ENCODE measurements at regions not wholly inside any gene's neighbourhood (a gene's known extent, or its start where the extent isn't known, plus 50 kb on each side); places are given as distances from the start of the nearest gene placed in this dataset.
"Not testable (repeated sequence)": the region's sequence is repeated elsewhere in the genome, so short reads cannot be mapped to it uniquely, and the experiment has no call there.

DNA sequence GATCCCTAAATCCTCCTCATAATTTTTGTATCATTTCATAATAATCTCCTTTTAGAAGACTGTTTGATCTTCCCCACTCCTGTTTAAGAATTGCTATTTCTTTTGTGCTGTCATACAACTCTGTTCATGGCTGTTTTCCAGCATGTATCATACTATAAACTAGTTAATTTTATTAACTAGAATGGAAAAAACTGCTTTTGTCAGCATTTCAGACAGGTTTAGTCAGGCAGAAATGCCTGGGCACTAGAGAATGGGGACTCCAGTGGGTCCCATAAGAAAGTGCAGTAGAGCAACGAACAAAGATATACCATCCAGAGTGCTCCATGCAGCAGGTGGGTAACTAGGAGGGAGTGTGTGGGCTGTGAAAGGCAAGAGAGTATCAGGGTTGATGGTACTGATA is 523.9 kb downstream of the PLOD2 start:
- DNase-seq, result no peak

DNA sequence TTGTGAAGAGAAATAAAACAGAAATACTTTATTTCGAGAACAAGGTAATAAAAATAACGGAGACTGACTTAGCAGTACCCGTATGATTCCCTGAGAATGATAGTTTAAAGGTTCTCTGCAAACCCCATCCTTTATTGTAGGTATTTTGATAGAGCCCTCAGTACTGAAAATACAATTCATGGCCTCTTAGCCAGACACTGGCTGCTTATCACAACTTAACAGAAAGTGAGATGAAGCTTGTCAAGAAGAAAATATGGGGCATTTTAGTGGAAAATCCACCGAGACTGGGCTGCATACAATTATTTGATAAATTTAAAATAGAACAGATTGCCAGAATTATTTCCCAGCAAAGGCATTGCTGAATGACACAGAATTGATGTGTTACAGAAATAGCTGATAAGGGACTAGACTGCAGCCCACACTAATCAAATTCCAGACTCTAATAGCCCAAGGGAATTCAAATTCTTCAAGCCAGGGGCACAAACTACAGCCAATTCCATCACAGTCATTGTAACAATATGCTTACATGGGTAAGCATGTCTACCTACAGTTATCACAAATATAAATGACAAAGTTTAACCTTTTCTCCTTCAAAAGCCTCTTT is 521.9 kb downstream of the PLOD2 start:
- DNase-seq, result no peak

DNA sequence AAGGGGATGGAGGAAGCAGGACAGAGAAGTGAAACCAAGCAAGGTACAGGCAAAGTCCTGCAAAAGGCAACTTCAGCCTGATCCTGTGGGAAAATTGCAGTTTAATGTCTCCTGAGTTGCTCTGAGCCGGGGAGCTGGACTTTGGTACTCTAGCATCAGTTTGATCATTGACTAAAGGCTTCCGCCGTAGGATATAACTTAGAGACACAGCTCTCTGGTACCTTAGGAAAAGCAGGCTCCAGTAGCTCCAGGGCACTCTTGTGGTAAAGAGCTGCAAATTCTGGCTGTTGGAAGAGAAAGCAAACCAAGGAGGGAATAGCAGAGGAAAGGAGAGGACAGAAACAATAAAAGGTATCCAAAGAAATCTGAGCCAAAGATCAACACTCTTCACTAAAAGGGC is 521.1 kb downstream of the PLOD2 start:
- no peak for DNase-seq

DNA sequence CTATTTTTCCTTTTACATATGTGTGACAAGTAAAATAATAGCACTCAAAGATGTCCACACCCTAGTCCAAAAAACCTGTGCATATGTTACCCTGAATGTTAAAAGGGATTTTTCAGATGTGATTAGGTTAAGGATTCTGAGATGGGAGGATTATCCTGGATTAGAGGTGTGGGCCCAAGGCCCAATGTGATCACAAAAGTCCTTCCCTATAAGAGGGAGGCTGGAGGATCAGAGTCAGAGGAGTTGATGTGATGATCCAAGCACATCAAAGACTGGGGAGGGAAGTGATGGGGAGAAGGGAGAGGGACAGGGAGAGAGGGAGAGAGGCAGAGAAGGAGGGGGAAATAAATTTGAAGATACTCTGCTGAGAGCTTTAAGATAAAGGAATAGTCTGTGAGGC is 512.6 kb downstream of the PLOD2 start:
- DNase-seq, result no peak

DNA sequence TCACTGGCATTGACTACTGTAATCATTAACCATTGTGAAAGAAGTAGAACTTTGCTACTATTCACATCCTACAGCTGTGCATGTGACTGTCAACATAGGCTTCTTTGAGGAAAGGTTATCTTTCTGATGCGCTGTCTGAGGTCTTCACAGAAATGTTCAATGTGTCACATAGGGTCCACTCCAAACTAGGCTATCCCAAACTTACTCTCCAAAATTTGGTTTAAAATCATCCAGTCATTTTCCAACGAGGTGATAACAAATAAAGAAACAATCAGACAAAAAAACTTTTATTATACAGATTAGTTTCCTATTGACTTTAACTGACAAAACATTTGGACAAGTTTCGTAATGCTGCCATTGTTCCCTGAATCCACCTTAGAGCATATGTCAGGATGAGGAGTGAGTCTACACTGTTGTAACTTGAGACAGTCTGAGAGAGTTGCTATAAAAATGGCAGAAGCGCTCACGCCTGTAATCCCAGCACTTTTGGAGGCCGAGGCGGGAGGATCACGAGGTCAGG is 511.6 kb downstream of the PLOD2 start:
- DNase-seq, result no peak

DNA sequence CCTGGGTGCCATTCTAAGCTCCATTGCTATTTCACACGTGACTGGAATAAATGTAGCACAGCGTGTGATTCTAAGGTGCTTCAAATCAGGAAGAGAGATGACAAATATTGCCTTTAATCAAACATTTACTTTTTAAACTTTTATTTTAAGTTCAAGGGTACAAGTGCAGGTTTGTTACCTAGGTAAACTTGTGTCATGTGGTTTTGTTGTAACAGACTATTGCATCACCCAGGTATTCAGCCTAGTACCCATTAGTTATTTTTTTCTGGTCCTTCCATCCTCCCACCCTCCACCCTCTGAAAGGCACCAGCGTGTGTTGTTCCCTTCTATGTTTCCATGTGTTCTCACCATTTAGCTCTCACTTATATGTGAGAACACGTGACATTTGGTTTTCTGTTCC is 510.8 kb downstream of the PLOD2 start:
- DNase-seq, result no peak

DNA sequence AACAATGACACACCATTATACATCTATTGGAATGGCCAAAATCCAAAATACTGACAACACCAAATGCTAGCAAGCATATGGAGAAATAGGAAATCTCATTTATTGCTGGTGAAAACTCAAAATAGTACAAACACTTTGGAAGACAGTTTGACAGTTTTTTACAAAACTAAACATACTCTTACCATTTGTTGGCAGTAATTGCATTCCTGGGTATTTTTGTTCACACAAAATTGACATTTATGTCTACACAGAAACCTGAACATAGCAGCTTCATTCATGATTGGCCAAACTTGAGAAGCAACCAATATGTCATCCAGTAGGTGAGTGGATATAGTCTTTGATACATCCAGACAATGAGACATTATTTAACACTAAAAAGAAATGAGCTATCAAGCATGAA is 489.9 kb downstream of the PLOD2 start:
- no peak for DNase-seq

DNA sequence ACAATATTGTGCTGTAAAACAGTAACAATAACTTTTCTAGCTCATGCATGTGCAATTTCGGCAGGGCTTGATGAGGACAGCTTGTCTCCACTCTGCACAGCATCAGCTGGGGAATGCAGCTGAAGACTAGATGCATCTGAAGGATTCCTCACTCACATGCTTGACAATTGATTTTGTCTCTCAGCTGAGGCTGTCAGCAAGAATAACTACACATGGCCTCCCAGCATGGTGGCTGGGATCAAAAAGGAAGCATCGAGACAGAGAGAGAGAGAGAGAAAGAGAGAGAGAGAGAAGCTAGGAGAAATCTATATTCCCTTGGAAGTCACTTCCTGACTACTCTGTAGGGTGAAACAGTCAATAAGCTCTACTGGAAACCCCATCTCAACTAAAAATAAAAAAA is 487.1 kb downstream of the PLOD2 start:
- no peak for DNase-seq

DNA sequence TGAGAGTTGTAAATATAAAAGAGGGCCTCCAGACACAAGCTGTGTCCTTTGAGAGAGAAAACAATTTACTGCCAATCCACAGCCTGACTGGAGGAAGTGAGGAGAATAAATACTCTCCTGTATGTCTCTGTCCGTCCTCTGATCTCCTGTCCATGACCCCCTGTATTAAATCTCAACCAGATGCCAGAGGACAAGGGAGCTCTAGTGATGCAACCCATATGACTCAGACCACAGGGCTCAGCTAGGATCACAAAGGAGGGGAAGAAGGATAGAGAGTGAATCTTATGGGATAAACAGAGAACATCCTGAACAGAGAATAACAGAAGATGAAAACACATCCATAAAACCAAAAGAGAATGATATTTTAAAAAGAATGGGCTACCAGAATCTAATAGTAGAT is 482.6 kb downstream of the PLOD2 start:
- peak; percentile 22 for DNase-seq

DNA sequence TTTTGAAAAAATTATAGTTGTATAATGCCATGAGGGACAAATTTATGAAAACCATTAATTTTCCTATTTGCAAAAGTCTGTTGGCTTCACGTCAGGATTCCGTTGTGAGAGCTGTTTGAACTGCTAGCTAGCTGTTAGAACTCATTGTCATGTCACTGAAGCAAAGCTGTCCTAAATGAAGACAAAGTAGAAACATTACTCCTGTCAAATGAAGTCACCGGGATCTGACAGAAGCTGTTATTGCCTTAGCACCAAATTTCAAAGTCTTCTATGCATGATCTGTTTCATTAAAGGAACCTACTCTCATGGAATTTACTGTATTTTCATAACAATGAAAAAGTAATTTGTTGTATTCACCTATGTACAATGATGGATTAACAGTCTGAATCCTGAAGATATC is 479.8 kb downstream of the PLOD2 start:
- DNase-seq, result no peak

DNA sequence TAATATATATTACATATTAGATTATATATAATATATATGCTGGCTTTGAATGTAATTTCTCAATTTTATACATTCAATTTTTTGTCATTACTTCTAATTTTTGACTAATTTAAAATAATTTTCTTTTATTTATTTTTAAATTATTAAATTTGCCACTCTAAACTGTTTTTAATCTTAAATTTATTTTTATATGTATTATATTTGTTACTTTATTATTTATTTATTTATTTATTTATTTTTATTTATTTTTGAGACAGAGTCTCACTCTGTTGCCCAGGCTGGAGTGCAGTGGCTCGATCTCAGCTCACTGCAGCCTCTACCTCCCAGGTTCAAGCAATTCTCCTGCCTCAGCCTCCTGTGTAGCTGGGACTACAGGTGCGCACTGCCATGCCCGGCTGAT is 473.0 kb downstream of the PLOD2 start:
- not testable (repeated sequence) for DNase-seq

DNA sequence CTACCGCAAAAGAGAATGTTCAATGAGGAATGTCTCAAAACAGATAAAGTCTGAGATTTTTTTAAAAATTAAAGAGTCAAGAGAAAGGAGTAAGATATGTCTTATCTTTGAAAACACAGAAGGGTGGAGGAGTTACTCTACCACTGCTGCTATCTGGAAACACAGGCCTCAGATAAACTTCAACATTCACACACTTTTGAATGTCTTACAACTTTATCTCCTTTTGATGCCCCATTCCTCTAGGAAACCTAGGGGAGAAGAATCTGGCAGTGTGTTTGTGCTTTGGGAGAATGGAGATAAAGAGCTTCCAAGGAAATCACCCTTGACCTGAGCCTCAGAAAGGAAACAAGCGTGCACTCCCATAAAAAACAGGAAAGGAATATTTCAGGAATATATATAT is 468.2 kb downstream of the PLOD2 start:
- no peak for DNase-seq

DNA sequence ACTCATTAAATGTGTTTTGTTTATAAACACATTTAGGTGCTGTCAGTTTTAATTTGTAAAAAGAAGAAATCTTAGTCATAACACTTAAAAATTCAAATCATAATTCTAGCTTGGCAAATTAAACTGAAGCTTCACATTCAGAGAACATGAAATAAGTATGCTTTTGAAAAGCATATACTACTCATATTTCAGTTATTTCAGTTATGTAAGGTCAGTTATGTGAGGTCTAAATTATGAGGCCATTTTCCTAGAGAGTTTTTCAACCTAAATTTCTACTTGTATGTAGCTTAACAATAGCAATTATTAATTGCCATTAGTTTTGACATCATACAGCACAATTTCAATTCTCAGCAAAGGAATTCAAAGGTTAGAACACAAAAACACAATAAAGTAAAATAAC is 465.0 kb downstream of the PLOD2 start:
- DNase-seq, result peak; percentile 5

DNA sequence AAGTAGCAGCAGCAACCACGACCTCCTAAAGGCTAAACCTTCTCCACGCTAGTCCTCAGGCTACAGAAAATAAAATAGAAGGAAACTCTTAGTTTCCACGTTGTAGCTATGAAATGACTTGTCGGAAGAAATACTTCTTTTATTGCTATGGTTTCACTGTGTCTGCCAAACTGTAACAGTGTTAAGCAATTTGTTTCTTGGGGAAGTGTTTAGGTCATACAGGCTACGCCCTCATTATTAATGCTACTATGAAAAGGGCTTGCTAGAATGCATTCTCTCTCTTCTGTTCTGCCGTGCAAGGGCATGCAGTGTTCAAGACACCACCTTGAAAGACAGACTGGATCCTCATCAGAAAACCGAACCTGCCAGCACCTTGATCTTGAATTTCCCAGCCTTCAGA is 462.7 kb downstream of the PLOD2 start:
- DNase-seq, result no peak

DNA sequence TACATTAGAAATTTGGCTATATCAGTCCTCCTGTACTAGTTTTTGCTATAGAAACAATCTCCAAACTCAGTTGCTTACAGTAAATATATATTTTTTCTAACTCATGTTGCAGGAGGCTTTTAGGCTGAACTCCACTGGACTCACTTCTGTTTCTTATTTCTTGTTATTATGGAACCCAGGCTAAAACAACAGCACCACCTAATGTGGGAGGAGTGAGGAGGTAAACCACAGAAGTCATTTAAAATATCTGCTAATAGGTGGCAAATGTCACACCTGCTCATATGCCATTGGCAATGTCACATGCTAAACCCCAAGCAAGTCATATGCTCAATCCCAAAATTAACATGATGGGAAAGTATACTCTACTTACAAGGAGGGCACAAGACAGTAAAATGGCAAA is 462.2 kb downstream of the PLOD2 start:
- DNase-seq, result no peak

DNA sequence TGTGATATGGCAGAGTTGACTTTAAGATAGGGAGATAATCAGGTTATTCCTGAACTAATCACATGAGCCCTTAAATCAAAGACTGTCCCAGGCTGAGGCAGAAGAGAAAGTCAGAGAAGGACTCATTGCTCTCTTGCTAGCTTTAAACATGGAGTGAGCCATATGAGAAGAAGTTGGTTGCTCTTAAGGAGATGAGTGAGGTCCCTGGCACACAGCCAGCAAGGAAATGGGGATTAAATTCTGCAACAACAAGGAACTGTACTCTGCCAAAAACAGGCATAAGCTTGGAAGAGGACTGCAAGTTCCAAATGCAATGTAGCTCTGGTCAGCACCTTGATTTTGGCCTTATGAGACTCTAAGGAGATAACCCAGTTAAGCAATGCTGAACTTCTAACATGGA is 457.0 kb downstream of the PLOD2 start:
- DNase-seq, result peak; percentile 28

DNA sequence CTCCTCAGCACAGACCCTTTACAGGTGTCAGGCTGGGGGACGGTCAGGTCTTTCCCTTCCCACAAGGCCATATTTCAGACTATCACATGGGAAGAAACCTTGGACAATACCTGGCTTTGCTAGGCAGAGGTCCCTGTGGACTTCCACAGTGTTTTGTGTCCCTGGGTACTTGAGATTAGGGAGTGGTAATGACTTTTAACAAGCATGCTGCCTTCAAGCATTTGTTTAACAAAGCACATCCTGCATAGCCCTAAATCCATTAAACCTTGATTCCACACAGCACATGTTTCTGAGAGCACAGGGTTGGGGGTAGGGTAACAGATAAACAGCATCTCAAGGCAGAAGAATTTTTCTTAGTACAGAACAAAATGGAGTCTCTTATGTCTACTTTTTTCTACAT is 451.2 kb downstream of the PLOD2 start:
- not testable (repeated sequence) for DNase-seq

DNA sequence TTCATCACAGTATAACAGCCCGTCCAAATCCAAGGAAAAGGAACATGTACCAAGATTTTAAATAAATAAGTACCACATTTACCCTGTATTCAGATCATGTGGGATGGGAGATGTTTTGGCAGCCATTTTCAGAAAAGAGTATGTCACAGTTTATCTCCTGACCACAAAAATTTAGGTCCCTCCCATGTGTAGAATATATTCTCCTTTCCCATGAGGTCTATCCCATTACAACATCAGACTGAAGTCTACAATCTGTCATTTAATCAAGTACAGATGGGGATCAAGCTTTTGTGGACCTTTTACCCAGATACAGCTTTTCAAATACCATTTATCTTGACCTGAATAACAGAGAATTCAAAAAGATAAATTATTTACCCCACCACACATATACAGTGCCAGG is 444.5 kb downstream of the PLOD2 start:
- peak; percentile 56 for DNase-seq

DNA sequence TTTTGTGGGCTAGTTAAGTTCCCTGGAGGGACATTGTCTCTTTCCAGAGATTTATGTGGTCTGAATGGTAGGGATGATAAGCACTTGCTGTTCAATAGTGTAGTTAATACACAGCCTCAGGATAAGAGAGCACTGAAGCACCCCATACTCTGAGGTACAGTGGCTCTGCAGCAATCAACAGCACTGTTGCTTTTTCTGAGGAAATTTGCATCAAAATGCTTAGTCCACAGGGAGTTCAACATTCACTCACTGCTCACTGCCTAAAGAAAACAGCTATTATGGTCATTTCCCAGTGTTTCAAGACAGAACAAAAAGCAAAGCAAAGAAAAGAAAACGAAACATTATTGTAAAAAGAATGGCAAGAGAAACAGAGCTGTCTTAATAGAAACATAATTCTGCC is 441.9 kb downstream of the PLOD2 start:
- no peak for DNase-seq

DNA sequence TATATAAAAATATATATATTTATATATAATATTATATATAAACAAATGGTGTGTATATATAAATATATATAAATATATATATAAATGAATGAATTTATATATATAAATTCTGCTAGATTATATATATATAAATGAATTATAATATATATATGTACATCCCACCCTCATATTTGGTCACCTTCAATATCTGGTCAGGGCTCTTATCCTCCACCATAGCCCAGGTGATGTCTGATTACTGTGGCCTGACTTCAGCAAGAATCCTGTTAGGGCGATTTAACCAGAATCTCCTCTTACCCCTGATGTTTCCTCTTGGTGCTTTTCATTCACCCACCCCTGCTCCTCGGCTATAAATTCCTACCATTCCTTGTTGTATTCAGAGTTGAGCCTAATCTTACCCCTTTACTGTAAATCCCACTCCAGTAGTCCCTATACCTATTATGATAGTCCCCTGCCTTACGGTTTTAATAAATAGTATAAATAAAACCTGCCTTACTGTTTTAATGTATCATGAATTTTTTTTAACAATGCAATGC is 439.6 kb downstream of the PLOD2 start:
- DNase-seq, result no peak

DNA sequence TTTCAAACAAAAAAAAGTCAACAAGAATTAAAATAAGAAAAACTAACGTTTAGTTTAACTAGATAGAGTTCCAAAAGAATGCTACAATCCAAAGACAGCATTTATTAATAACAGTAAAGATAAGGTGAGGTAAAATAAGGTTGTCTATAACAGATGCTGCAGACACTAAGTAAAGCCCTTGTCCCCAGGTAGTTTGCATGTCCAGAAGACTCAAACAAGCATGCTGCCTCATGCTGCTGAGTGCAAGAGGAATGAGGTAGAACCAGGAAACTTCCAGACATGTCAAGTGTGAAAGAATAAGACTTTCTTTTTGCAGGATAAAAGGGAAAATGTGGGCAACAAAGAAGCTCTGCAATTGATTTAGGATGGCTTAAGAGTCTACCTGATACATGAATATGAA is 439.2 kb downstream of the PLOD2 start:
- no peak for DNase-seq

DNA sequence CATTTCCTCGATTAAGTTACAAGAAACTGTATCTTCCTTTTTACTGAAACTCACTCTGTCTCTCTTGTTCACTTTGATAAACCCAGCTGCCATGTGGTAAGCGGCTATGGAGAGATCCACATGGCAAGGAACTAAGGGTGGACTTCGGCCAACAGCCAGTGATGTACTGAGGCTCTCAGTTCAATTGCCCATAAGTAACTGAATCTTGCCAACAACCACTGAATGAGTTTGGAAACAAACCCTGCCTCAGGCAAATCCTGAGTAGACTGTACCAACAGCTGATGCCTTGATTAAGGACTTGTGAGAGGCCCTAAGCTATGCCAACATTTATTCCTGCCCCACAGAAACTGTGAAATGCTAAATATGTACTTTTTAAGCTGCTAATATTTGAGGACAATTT is 433.5 kb downstream of the PLOD2 start:
- DNase-seq, result no peak

DNA sequence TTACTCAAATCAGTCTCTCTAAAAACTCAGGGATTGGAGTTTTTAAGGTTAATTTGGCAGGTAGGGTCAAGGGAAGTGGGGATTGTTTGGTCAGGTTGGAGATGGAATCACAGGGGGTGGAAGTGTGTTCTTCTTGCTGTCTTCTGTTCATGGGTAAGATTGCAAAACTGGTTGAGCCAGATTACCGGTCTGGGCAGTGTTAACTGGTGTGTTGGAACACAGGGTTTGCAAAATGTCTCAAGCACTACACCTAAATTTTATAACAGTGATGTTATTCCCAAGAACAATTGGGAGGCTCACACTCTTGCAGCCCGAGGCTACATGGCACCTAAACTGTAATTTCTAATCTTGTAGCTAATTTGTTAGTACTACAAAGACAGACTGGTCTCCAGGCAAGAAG is 425.4 kb downstream of the PLOD2 start:
- DNase-seq, result no peak

DNA sequence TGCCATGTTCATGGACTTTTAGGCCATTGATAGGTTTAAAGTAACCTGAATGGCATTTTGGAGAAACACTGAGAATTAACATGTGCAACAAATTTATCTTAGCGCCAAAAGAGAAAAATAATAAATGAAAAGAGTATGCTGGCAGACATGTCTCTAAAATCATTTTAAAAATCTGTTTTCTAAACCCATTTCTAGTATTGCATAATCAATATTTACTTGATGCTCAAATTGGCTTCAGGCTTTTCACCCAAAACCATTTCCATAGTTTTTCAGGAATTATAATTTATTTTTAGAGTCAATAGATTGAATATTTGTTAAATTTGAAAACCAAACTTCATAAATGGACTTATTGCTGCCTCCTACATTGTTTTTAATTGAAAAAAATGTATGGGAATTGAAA is 423.0 kb downstream of the PLOD2 start:
- no peak for DNase-seq

DNA sequence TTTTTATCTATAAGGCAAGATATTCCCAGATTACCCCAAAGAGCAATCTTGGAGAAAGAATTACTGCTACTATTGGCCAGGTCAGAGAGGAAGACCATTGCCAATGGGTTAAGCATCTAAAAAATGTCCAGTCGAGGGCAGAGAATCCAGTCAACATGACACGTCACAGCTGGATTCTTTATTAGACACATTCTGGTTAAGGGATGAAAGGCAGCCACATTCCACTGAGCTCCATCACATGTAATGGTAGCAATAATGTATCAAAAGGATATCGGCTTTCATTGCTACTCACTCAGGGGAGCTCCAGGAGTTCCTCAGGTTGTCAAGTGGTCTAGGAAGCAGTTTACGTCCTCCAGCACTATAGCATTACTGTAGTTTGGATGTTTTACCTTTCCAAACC is 421.1 kb downstream of the PLOD2 start:
- DNase-seq, result peak; percentile 61

All from fibroblast of skin of back (primary cell).